Fibroblast of upper back skin (primary cell): ENCODE measurements at regions not wholly inside any gene's neighbourhood (a gene's known extent, or its start where the extent isn't known, plus 50 kb on each side); places are given as distances from the start of the nearest gene placed in this dataset.
A peak's percentile ranks its signal among the peaks of the same experiment; 100 is the strongest.
"Not testable (repeated sequence)": the region's sequence is repeated elsewhere in the genome, so short reads cannot be mapped to it uniquely, and the experiment has no call there.

Experiments used
- DNase-seq: peaks from one replicate; pipeline ENCODE4 v3.0.0-alpha.2; 2013

DNA sequence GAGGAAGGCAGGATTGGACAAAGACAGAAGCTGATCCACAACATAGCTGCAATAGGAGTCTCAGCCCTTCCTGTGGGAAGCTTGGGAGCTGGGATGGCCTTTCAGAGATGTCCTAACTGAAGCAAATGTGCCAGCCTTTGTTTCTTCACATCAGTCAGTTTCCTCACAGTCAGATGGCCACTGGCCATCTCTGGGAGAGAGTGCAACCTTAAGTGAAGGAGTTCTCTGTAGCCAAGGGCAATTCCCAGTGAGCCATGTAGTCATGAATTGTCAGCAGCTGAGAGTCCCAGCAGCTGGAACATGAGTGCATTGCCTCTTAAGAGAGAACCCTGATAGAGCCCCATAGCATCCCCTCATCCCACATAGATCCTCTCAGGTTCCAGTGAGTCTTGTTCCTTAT lies 89.1 kb upstream of the LIFR start:
- DNase-seq, result no peak

DNA sequence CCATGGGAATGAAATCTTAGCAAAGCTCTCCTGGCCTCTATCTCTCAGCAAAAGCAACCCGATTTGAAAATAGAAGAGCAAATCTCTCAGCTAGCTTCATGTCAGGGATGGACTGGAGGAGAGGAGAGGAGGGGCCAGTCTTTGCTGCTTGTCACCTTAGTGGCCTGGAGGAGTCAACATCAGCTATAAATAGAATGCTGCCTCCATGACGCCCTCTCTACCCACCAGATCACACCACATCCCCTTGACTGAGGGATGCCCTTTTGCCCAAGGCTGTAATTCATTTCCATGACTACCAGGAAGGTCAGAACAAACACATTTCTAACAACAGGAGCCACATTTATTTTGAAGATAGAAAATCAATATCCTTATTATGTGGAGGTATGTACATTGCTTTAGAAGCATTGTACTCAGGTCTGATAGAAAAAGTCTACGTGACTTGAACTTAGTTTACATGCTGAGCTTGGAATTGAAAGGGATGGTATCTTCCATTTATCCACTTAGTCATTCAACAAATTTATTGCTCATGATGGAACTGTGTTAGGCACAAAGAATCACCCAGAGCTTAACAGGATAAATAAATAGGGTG lies 92.4 kb upstream of the LIFR start:
- no peak for DNase-seq

DNA sequence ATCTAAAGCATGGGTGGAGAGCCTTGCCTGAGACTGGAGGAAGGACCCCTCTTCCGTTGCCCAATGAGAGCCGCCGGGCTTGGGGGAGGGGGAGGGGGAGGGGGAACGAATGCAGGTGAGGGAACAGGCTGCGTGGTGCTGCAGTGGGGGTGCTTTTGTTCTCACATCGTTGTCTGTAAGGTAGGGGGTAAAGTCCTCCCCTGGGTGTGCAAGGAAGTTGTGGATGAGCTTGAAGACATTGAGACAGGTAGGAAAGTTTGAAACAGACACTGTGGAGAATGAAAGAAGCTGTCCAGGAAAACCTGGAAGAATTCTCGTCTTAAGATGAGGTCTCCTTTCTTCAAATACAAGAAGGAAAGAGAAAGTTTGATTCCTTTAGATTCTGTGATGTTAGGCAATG lies 94.1 kb upstream of the LIFR start:
- DNase-seq, result no peak

DNA sequence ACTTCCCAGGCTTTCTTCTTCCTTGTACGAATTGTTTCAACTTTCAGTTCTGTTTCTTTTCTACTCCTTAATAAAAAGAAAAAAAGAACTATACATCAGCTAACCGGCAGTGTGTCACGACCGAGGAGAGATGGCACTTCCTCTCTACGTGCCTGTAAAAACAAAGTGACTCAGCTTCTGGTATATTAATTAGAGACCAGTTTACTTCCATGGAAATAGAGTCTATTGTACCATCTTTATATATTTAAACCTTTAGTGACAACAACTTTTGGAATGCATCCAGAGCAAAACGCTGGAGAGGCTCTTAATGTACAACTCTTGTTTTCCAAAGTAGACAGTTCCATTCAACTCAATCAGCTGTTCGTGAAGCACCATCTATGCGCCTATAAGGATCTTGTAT lies 94.5 kb upstream of the LIFR start:
- no peak for DNase-seq

DNA sequence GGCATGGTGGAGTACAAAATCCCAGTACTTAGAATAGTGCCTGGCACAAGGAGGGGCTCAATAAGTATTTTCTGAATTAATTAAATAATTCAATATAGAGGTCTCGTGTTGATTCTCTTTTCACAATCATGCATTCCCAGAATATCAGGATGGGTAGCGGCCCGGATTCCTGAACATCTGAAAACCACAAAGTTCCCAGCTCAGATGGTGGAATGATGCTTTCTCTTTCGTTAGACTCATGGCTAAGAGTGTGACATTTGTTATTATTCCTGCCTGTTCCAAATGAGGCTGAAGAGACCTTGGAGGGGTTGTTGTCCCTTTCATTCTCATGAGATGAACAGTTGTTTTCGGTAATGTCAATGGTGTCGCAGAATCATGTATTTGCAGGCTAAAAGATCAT lies 95.4 kb upstream of the LIFR start:
- no peak for DNase-seq

DNA sequence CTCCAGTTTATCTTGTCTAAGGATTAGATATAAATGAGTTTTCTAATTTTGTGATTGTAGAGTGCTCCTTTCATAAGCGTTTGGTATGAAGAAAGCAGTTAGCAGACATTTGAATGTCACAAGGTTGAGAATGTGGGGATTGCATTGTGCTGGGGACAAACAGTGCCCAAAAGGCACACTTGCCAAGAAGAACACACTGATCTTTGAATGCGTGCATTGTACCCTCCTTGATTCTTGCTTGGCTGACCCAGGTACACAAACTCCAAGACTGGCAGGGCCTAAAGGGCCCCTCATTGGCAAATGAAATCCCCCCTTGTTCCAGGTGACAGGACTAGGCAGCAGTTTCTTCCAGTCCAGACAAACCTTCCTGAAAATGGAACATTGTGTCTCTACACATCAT lies 96.9 kb upstream of the LIFR start:
- DNase-seq, result no peak

DNA sequence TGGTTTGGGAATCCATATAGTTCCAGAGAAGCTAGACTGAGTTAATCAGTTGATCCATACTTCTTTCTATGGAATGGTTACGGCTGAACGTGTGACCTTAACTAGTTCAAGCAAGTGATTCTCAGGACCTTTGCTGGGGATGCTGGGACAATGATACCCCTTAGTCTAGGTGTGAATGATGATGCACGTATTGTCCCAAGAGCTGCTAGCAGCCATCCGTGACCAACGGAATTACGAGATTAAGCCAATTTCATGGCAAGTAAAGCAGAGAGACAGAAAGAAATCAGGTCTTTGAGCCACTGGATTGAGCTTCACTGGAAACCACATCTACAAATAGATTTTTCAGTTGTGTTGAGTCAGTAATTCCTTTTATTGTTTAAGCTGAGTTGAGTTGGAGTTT lies 99.2 kb upstream of the LIFR start:
- no peak for DNase-seq

DNA sequence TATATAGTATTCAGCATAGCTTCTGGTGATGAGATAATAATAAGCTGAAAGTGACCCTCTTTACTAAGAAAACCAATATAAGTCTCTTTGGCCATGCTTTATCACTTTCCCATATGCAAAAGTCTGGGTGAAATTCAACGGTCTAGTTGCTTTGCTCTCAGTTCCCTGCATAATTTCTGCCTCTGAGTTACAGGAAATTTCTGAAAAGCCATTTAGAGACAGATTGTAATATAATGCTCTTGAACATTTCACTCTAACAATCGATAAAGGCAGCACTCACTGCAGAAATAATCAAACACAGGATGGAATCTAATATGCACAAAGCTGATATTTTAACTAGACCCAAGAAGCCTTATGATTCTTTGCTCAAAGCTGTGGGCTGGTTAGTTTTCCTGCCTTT lies 100.1 kb upstream of the LIFR start:
- DNase-seq, result no peak

DNA sequence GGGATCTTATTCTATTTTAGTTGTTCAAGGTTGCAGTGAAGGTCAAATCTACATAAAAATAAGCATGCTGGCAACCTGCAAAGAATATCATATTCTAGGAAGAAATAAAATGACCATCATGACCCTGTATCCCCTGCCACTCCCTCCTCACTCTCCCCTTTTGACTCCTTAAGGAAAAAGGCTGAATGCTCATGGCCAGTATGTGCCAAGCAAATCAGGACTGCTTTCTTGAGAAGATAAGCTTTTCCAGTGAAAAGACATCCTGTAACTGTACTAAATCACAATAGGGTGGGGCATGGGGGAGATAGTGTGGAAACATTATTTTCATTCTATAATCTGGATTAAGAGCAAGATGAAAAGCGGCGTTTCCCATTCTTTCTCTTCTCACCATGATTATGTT lies 100.6 kb upstream of the LIFR start:
- no peak for DNase-seq

DNA sequence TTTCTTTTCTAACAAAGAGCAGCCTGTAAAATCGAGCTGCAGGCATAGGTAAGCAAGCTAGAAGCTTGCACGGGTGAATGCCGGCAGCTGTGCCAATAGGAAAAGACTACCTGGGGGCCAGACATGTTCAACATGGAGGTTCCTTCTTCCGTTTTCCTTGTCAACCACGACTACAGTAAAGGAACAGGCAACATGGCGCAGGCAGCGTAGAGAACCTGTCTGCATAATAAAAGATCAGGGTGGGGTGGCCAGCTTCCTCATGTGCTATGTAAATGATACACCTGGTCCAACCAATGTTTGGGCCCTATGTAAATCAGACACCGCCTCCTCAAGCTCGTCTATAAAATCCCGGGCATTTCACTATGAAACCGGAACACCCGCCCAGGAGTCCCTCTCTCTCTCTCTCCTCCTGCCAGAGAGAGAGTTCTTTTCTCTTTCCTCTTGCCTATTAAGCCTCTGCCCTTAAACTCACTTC lies 103.8 kb upstream of the LIFR start:
- no peak for DNase-seq

DNA sequence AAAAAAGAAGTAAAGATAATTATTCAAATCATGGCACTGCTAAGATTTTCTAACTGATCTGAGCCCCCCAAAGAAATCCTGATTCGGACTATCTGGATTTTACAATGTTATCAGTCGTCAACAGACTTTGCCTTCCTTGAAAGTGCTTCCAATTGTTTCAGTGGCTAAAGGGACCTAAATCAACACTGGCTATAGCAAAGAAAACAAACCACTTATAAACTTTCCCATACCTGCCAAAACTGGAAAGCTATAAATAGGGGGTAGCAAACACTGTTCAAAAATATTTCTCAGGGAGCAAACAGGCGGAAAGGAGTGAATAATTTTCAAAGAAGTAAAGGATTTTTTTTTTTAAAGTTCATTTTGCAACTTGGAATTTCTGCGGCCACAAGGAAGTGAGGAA lies 105.6 kb upstream of the LIFR start:
- DNase-seq, result no peak

DNA sequence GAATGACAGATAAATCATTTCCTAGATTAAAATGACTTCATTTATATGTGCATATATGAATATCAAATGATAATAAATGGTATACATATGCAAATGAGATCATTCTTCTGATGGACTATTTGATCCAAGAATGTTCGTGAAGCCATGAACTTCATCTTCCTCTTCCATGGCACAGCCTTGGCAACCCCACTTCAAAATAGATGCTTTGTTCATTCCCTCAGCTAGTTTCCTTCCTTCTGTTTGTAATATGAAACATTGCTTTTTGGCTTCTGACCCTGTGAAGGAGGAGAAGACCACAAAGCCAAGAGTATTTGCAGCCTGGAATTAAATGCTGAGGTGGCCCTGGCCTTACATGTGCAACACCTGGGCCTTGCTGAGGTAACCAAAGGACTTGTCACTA lies 106.8 kb upstream of the LIFR start:
- DNase-seq, result no peak

DNA sequence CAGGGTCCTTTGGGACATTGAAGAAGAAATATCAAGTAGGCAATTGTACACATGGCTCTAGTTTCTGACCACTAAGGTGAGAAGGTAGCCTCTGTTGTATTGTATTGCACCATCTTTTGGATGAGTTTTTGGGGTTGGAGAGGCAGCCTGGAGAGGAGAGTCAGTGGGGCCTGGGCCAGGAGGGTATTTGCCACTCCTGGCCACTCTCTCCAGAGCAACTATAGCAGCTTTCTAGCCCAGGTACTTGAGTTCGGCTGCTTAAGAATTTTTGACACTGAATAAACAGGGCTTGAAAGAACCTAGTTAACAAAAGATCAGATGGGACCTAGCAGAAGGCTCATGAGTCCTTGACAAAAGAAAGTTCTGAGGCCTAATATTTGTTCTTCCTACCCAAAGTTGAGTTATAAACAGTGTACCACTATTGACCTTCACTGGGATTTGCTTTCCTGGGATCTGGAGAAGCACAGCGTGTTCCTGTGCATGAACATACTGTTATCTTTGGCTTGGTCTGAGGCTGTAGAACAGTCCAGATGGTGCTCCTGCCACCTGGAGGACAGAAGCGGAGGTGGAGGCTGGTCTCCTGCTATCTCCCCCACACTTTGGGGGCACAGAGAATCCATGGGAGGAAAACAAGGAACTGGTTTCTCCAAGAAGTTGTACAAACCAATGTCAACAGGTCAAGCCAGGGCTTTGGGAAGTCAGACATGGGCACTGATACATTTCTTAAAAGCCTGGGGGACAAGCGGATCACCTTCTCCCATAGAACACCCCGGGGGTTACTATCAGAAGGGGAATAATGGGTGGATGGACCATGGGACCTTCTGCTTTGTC lies 110.4 kb upstream of the LIFR start:
- DNase-seq, result peak; percentile 46

DNA sequence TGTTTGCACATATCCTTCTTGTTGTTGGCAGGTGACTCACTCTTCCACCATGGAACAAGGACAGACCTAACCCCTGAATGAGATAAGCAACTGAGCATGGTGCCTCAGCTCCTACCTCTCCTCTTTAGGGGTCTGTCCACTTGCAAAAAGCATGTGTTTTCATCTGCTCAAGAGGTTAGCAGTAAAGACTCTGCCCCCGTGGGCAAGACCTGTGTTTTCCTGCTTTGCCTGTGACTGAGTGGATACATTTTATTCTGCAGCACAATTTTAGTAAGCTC lies 111.0 kb upstream of the LIFR start:
- DNase-seq, result no peak

DNA sequence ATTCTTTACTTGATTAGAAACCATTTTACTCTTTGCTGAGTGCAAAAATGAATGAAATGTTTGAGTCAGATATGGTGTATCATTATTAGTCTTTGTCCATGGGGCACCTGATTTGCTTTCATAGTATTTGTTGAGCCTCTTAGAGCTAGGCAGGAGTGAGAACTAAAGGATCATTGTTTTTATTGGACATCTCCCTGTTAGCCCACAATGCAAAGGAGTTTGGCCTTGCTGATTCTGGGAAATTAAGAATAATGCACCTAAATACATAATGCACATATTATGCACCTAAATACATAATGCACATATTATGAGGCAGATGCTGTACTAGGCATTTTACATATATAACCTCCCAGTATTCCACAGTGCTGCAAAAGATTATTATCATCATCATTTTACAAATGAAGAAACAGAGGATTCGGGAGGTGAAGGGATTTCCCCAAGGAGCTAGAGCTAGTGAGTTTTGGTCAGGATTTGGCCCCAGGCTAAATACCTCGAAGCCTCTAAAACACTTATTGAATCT lies 113.0 kb upstream of the LIFR start:
- DNase-seq, result no peak

DNA sequence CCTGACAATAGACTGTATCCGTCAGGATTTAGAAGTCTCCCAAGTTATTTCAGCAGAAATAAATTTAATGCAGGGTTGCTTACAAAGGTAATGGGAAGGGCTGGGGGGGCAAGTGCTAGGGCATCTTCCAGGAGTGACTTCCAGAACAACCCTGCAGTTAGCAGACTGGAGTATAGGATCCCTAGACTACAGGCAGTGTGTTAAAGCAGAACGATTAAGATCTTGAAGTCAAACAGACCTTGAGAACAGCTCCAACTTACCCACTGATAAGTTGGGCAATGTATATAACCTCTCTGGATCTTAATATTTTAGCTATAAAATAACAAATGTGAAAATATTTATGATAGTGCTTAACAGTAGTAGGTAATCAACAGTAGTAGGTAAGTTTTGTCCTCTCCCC lies 113.6 kb upstream of the LIFR start:
- DNase-seq, result no peak

DNA sequence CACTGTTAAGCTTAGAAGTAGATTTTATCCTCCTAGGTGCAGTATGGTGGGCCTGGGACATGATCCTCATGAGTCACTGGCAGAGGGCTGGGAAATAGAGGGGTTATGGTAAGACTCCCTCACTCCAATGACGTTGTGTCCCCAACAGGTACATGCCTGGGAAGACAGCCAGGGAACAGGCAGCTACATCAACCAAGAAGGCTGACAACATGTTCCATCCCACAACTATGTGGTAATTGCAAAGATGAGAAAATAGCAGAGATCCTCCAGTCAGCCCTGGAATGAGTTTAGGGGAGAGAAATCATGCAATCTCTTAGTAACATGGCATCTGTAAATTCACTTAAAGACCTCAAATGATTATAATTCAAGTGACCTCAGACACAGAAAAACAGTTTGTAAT lies 114.4 kb upstream of the LIFR start:
- DNase-seq, result peak; percentile 71

DNA sequence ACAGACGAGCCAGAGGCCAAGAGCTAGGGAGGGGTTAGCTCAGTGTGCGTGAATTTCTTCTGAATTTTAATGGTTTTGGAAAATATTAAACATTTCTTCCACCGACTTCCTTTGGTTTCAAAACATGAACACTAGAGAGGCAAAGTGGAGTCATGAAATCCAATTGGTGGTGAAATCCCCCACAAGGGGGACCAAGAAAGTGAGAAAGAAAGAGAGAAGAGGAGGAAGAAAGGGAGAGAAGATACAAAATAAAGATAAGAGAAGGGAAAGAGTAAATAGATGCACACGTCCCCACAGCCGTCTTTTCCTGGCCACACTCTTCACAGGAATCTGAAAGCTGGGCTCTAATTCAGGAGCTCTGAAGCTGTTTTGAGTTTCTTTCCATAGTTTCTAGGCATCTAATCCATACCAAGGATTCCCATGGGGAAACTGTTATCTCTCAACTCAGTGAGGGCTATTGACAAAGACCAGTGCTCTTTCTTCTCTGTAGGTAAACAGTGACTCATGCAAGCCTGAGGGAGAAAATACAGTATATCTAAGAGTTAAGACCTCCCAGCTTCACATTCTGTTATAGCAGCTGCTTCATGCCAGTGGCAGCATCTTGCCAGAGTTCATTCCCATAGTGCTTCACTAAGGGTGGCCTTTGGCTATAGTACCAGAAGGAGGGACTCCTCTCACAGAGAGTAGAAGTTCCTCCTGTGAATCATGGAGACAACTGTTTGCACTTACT lies 115.8 kb upstream of the LIFR start:
- DNase-seq, result peak; percentile 82

DNA sequence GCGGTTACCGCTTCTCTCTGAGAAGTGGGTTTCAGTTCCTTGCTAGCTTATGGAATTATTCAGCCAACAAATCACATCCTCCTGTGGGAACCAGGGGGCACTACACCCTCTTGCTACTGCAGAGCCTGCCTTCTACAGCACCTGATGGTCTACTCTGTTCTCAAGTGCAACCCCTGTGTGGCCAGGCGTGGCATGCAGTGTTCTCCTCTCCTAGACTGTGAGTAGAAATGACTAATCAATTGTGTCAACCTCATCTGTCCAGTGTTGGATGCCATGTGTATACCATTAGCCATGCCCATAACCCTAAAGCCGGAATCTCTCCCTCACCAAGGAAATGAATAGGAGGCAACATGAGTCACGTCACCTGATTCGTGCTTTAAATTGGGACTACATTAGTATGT lies 117.2 kb upstream of the LIFR start:
- DNase-seq, result no peak

DNA sequence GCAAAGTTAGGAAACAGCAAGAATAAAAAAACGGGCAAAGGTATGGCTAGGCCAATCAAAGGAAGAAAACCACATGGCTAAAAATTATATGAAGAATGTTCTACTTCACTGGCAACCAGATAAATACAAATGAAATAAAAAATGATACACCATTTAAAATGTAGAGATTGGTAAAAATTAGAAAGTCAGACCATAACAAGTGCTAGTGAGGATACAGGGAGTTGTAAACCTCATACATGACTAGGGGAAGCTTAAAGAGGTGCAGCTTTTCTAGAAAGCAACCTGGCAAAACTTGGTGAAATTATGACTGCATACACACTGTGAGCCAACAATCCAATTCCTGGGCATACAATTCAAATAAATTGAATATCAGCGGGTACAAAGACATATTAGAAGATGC lies 119.0 kb upstream of the LIFR start:
- DNase-seq, result no peak

DNA sequence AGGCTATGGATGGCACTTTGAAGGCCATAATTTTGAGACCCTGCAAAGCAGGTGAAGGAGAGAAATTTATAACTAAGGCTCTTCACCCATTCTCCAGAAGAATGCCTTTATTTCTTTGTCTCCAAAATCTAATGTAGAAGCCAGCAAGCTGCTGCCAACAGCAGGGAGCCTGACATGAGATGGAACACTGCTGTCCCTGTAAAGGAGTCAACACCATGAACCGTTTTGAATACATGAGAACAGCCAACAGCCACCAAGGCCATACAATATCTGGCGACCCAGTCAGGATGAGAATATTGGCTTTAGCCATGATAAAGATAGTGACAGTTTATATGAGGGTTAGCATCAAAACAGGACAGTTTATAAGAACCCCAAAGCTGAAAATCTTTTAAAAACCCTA lies 121.2 kb upstream of the LIFR start:
- DNase-seq, result no peak

DNA sequence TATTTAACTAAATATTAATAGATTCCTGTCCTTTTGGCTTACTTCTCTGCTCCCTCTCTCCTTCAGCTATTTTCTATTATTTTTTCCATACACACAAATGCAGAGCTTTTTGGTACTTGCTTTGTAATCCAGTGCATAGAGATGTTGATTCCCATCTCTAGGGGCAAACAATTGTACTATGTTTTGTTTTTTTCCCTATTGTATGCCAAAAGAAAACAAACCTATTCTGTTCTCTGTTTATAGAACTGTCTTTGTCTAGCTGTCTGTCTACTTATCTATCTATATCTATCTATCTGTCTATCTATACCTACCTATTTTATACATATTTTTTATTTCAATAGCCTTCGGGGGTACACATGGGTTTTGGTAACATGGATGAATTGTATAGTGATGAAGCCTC lies 121.6 kb upstream of the LIFR start:
- DNase-seq, result no peak

DNA sequence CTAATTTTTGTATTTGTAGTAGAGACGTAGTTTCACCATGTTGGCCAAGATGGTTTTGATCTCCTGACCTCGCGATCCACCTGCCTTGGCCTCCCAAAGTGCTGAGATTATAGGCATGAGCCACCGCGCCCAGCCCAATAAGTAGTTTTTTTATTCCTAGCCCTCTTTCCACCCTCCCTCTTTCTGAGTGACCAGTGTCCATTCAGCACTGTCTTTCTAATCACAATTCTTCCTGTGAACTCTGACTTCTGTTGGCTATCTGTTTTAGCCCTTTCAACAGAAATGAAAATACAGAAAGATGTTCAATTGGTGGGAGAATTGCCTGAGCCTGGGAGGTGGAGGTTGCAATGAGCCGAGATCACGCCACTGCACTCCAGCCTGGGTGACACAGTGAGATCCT lies 122.3 kb upstream of the LIFR start:
- not testable (repeated sequence) for DNase-seq
